GM18519 (cell line): ENCODE measurements at regions not wholly inside any gene's neighbourhood (a gene's known extent, or its start where the extent isn't known, plus 50 kb on each side); places are given as distances from the start of the nearest gene placed in this dataset.
"Not testable (repeated sequence)": the region's sequence is repeated elsewhere in the genome, so short reads cannot be mapped to it uniquely, and the experiment has no call there.

ENCODE experiments used
- ATAC-seq: cut with Tn5 transposase; IDR thresholded peaks from one replicate; pipeline ENCODE4 v1.9.1; 2021; ENCODE audit warnings: mild to moderate bottlenecking, moderate library complexity; ENCODE audit not compliant: unreplicated experiment, low FRiP score

GRCh38 chr11:96681019-96681716 is 291.4 kb downstream of the JRKL start:
- ATAC-seq: no peak

- no peak for ATAC-seq
Observed at GRCh38 chr11:96694338-96694737, 304.5 kb downstream of the JRKL start.

- ATAC-seq: no peak
Observed at GRCh38 chr11:96696731-96697130, 306.9 kb downstream of the JRKL start.

GRCh38 chr11:96697466-96697865 is 307.7 kb downstream of the JRKL start:
- ATAC-seq: no peak

GRCh38 chr11:96704847-96705246 is 315.0 kb downstream of the JRKL start:
- ATAC-seq: no peak

GRCh38 chr11:96706761-96707160 is 316.9 kb downstream of the JRKL start:
- ATAC-seq: no peak

- no peak for ATAC-seq
Observed at GRCh38 chr11:96707273-96707672, 317.5 kb downstream of the JRKL start.

- no peak for ATAC-seq
Observed at GRCh38 chr11:96708219-96708878, 318.5 kb downstream of the JRKL start.

- no peak for ATAC-seq
Observed at GRCh38 chr11:96713301-96713700, 323.5 kb downstream of the JRKL start.

- ATAC-seq: no peak
Observed at GRCh38 chr11:96714689-96715088, 324.9 kb downstream of the JRKL start.

GRCh38 chr11:96715208-96715607 is 325.4 kb downstream of the JRKL start:
- ATAC-seq: no peak

- ATAC-seq: no peak
Observed at GRCh38 chr11:96736601-96737000, 346.8 kb downstream of the JRKL start.

GRCh38 chr11:96738311-96738710 is 348.5 kb downstream of the JRKL start:
- ATAC-seq: no peak

- no peak for ATAC-seq
Observed at GRCh38 chr11:96741068-96741467, 351.3 kb downstream of the JRKL start.

- ATAC-seq: peak; percentile 41
Observed at GRCh38 chr11:96744697-96745096, 354.9 kb downstream of the JRKL start.

GRCh38 chr11:96748639-96749370 is 359.0 kb downstream of the JRKL start:
- ATAC-seq: no peak

GRCh38 chr11:96751807-96752206 is 362.0 kb downstream of the JRKL start:
- ATAC-seq: not testable (repeated sequence)

- ATAC-seq: no peak
Observed at GRCh38 chr11:96752221-96752620, 362.4 kb downstream of the JRKL start.

- no peak for ATAC-seq
Observed at GRCh38 chr11:96753997-96754396, 364.2 kb downstream of the JRKL start.

- ATAC-seq: no peak
Observed at GRCh38 chr11:96755209-96755608, 365.4 kb downstream of the JRKL start.

GRCh38 chr11:96755752-96756151 is 365.9 kb downstream of the JRKL start:
- no peak for ATAC-seq

GRCh38 chr11:96758957-96759356 is 369.1 kb downstream of the JRKL start:
- no peak for ATAC-seq
